GM12878 (cell line): ENCODE measurements at regions not wholly inside any gene's neighbourhood (a gene's known extent, or its start where the extent isn't known, plus 50 kb on each side); places are given as distances from the start of the nearest gene placed in this dataset.
A peak's percentile ranks its signal among the peaks of the same experiment; 100 is the strongest.

Source experiments
- ATAC-seq: fragments of 200-7000 bp; cut with Tn5 transposase; 3 replicates; pipeline ENCODE4 v1.9.1; 2020; ENCODE audit warnings: mild to moderate bottlenecking, moderate library complexity
- BruUV-seq: library from RNA; stranded (reverse); fragments of 400-500 nt; replicated peaks from 2 replicates; lab custom pipeline; 2021; lab: Mats Ljungman, UMichigan
- CTCF ChIA-PET: fragments of 300-600 bp; sonication (Branson Sonifier 250); formaldehyde crosslinking; extraction: SDS; loops from one replicate; lab custom pipeline; 2021; ENCODE audit warnings: inconsistent platforms; lab: Yijun Ruan, JAX
- POLR2A ChIA-PET: fragments of 350-600 bp; formaldehyde crosslinking; extraction: SDS; loops from one replicate; lab custom pipeline; 2021; ENCODE audit warnings: inconsistent platforms; lab: Charles Lee
- RAD21 ChIA-PET: fragments of 300-600 bp; sonication (Branson Sonifier 250); formaldehyde crosslinking; loops from one replicate; lab custom pipeline; 2023; ENCODE audit warnings: antibody characterized with exemption; ENCODE audit not compliant: unreplicated experiment; lab: Charles Lee
- SMC1A ChIA-PET: fragments of 300-600 bp; sonication (Branson Sonifier 250); formaldehyde crosslinking; loops from one replicate; lab custom pipeline; 2023; ENCODE audit not compliant: unreplicated experiment, uncharacterized antibody; lab: Charles Lee
- DNase-seq: peaks from one replicate; pipeline ENCODE4 v3.0.0-alpha.2; 2011; ENCODE audit warnings: low read depth, low spot score
- FAIRE-seq: peaks from 3 replicates; lab custom pipeline; 2011; peaks lifted over from hg19 to GRCh38; lab: Jason Lieb, UNC
- H2AFZ ChIP-seq: 2 replicates; pipeline ENCODE4 v1.6.0; 2011; ENCODE audit warnings: low read depth, low read length, control low read depth; ENCODE audit not compliant: control insufficient read depth
- H3K27ac ChIP-seq: 2 replicates; pipeline ENCODE4 v1.5.1; 2011; ENCODE audit warnings: control low read depth; ENCODE audit not compliant: control insufficient read depth, insufficient read depth
- H3K27me3 ChIP-seq, 2 experiments: replicated peaks in 1 of 2; 2 replicates each; pipeline versions ENCODE4 v1.6.0 to v1.6.1; 2011; ENCODE audit warnings: low read length in 1 of 2; ENCODE audit not compliant: control insufficient read depth in 2 of 2, insufficient read depth in 2 of 2
- H3K36me3 ChIP-seq, 2 experiments: 2 replicates each; pipeline ENCODE4 v1.5.1; 2011; ENCODE audit warnings: low read length in 1 of 2; ENCODE audit not compliant: control insufficient read depth in 2 of 2, insufficient read depth in 2 of 2
- H3K4me1 ChIP-seq: 2 replicates; pipeline ENCODE4 v1.6.1; 2011; ENCODE audit warnings: mild to moderate bottlenecking, low read length, moderate library complexity, mixed read lengths; ENCODE audit not compliant: control insufficient read depth, insufficient read depth
- H3K4me2 ChIP-seq: 2 replicates; pipeline ENCODE4 v1.6.0; 2011; ENCODE audit warnings: control low read depth; ENCODE audit not compliant: control insufficient read depth, insufficient read depth
- H3K4me3 ChIP-seq: fragments of 200-600 bp; sonication (generic); 2 replicates; pipeline ENCODE4 v1.5.1; 2016
- H3K79me2 ChIP-seq: 2 replicates; pipeline ENCODE4 v1.6.0; 2011; ENCODE audit warnings: low read length; ENCODE audit not compliant: control insufficient read depth, insufficient read depth
- H3K9ac ChIP-seq: 2 replicates; pipeline ENCODE4 v1.8.0; 2011; ENCODE audit warnings: low read length, control low read depth, mixed read lengths; ENCODE audit not compliant: control insufficient read depth, insufficient read depth
- H3K9me3 ChIP-seq: replicated peaks from 3 replicates; pipeline ENCODE4 v1.5.1; 2011; ENCODE audit warnings: mild to moderate bottlenecking, low read length; ENCODE audit not compliant: control insufficient read depth, insufficient read depth
- H4K20me1 ChIP-seq: 2 replicates; pipeline ENCODE4 v1.6.0; 2011; ENCODE audit not compliant: control insufficient read depth, insufficient read depth
- ATF2 ChIP-seq: IDR thresholded peaks from 2 replicates; pipeline ENCODE4 v1.6.1; 2012; ENCODE audit warnings: low read length, inconsistent platforms
- ATF7 ChIP-seq: fragments of 450-650 bp; IDR thresholded peaks from 2 replicates; pipeline ENCODE4 v1.6.1; 2016; ENCODE audit warnings: low read depth, mild to moderate bottlenecking
- CREB1 ChIP-seq: IDR thresholded peaks from 2 replicates; pipeline ENCODE4 v1.6.1; 2012; ENCODE audit warnings: low read depth, mild to moderate bottlenecking, inconsistent platforms
- IRF4 ChIP-seq: IDR thresholded peaks from 2 replicates; pipeline ENCODE4 v1.6.1; 2011; ENCODE audit warnings: low read depth, low read length
- NFIC ChIP-seq: IDR thresholded peaks from 2 replicates; pipeline ENCODE4 v1.6.1; 2012; ENCODE audit warnings: low read depth, mild to moderate bottlenecking, inconsistent platforms, low read length, moderate library complexity
- RUNX3 ChIP-seq: IDR thresholded peaks from 2 replicates; pipeline ENCODE4 v1.6.1; 2012; ENCODE audit warnings: low read length, inconsistent platforms
- whole genome bisulfite sequencing: methylation state at CpG from one replicate; pipeline ENCODE4 v1.1.6; 2016; ENCODE audit warnings: low lambda C conversion rate; ENCODE audit not compliant: insufficient replicate concordance, insufficient coverage; ENCODE audit errors: missing lambda C conversion rate; 5-methylcytosine and 5-hydroxymethylcytosine counted together
- in situ Hi-C: fragments of 300-500 bp; cut with MboI; formaldehyde crosslinking; loops from 9 replicates; pipeline ENCODE4 v1.14.3; 2018; ENCODE audit warnings: mixed read lengths
- intact Hi-C: fragments of 100-400 bp; cut with micrococcal nuclease; formaldehyde crosslinking; loops from one replicate; pipeline ENCODE4 v1.14.2; 2022; ENCODE audit not compliant: unreplicated experiment
- TF ChIP-seq, protein P1 (sequence below): fragments of 450-650 bp; IDR thresholded peaks from 2 replicates; pipeline ENCODE4 v1.6.1; 2017; ENCODE audit warnings: mild to moderate bottlenecking
- TF ChIP-seq, protein P2 (sequence below): fragments of 450-650 bp; IDR thresholded peaks from 2 replicates; pipeline ENCODE4 v1.6.1; 2016; ENCODE audit warnings: mild to moderate bottlenecking, moderate library complexity, borderline replicate concordance

DNA sequence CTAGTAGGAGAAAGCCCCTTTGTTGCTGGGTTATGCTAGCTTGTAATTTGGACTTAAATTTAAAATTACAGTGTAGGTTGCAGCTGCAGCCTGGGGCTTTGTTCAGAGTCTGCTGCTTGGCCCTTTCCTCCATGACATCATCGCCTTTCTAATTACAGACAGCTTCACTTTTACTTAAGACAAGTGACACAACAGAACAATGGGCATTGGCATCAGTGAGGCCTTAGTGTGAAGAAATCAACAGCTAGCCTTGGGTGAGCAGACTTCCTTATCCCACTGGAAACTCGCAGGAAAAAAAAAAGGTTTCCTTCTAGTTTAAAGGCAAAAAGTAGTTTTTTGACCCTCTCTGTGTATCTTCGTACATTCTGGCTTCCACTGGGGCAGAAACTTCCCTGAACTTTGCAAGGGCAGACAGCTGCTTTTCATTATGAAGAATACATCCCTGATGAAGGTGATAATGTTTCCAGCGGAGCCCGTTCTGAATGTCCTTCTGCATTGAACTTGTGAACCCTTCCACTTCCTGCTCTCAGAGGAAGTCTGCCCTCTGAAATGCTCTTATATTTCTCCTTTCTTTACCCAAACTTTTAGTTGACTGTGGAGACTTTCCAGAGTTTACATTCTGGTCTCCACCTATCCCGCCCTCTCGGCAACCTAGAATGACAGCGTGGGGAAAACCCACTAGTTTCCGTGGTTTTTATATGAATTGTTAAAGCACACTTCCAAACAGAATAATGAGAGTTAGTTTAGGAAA lies 123.2 kb upstream of the FAM9C start:
- no peak overlapping the region for H3K4me2 ChIP-seq
- TF ChIP-seq CREB1 (peak; percentile 44; the same call in 1 of the 2 replicates), IRF4 (no peak), ATF7 (peak; percentile 91), RUNX3 (peak; percentile 22; the same call in 1 of the 2 replicates), NFIC (0 out of 2 replicates have a peak, but pooled peaks have one; percentile 40), ATF2 (0 out of 2 replicates have a peak, but pooled peaks have one; percentile 37)
- TF ChIP-seq, protein P1, sequence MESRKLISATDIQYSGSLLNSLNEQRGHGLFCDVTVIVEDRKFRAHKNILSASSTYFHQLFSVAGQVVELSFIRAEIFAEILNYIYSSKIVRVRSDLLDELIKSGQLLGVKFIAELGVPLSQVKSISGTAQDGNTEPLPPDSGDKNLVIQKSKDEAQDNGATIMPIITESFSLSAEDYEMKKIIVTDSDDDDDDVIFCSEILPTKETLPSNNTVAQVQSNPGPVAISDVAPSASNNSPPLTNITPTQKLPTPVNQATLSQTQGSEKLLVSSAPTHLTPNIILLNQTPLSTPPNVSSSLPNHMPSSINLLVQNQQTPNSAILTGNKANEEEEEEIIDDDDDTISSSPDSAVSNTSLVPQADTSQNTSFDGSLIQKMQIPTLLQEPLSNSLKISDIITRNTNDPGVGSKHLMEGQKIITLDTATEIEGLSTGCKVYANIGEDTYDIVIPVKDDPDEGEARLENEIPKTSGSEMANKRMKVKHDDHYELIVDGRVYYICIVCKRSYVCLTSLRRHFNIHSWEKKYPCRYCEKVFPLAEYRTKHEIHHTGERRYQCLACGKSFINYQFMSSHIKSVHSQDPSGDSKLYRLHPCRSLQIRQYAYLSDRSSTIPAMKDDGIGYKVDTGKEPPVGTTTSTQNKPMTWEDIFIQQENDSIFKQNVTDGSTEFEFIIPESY = no peak
- TF ChIP-seq, protein P2, sequence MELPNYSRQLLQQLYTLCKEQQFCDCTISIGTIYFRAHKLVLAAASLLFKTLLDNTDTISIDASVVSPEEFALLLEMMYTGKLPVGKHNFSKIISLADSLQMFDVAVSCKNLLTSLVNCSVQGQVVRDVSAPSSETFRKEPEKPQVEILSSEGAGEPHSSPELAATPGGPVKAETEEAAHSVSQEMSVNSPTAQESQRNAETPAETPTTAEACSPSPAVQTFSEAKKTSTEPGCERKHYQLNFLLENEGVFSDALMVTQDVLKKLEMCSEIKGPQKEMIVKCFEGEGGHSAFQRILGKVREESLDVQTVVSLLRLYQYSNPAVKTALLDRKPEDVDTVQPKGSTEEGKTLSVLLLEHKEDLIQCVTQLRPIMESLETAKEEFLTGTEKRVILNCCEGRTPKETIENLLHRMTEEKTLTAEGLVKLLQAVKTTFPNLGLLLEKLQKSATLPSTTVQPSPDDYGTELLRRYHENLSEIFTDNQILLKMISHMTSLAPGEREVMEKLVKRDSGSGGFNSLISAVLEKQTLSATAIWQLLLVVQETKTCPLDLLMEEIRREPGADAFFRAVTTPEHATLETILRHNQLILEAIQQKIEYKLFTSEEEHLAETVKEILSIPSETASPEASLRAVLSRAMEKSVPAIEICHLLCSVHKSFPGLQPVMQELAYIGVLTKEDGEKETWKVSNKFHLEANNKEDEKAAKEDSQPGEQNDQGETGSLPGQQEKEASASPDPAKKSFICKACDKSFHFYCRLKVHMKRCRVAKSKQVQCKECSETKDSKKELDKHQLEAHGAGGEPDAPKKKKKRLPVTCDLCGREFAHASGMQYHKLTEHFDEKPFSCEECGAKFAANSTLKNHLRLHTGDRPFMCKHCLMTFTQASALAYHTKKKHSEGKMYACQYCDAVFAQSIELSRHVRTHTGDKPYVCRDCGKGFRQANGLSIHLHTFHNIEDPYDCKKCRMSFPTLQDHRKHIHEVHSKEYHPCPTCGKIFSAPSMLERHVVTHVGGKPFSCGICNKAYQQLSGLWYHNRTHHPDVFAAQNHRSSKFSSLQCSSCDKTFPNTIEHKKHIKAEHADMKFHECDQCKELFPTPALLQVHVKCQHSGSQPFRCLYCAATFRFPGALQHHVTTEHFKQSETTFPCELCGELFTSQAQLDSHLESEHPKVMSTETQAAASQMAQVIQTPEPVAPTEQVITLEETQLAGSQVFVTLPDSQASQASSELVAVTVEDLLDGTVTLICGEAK = no peak
- RAD21 ChIA-PET = interaction anchor here (0.9 kb wide), 1 partner anchor 89 kb away, joined by 3 read pairs; no protein-coding TSS in a partner anchor
- peak overlapping the region; percentile 52 for H2AFZ ChIP-seq
- H3K79me2 ChIP-seq = no peaks in the 10 kb centered on the region
- H3K36me3 ChIP-seq = no peaks in the 10 kb centered on the region
- no peak overlapping the region for H3K4me3 ChIP-seq
- H3K4me1 ChIP-seq = peaks cover 8% of the 10 kb centered on the region
- in situ Hi-C loops (no loop called here), intact Hi-C loops (loop anchor here (10.0 kb wide), 1 partner anchor 163 kb away; no protein-coding TSS in a partner anchor)
- 10% methylated on average over 9 of the region's 9 CpGs for WGBS
- SMC1A ChIA-PET = interaction anchor here (0.7 to 1.1 kb wide), 4 partner anchors 26 to 483 kb away, joined by 3 to 4 read pairs (median 3); no protein-coding TSS in a partner anchor
- POLR2A ChIA-PET = interaction anchor here (1.4 kb wide), 1 partner anchor 26 kb away, joined by 3 read pairs; no protein-coding TSS in a partner anchor
- peak; percentile 75 for ATAC-seq
- no peak for DNase-seq
- CTCF ChIA-PET = interaction anchor here (0.5 to 0.7 kb wide), 2 partner anchors 41 to 221 kb away, joined by 3 read pairs; no protein-coding TSS in a partner anchor
- H3K27me3 ChIP-seq = no peaks in the 10 kb centered on the region
- no peaks in the 10 kb centered on the region for H4K20me1 ChIP-seq
- BruUV-seq = no TSS peak
- peaks cover 2% of the 10 kb centered on the region; the same call in 1 of the 3 replicates for H3K9me3 ChIP-seq
- H3K9ac ChIP-seq = no peak overlapping the region
- FAIRE-seq = no peak
- H3K27ac ChIP-seq = no peak overlapping the region
